Uterus (tissue), 3 donors: ENCODE measurements at regions not wholly inside any gene's neighbourhood (a gene's known extent, or its start where the extent isn't known, plus 50 kb on each side); places are given as distances from the start of the nearest gene placed in this dataset.
A peak's percentile ranks its signal among the peaks of the same experiment; 100 is the strongest.

Experiments used
- DNase-seq, 2 donors: peaks; one replicate each; pipeline ENCODE4 v3.0.0-alpha.2; 2019 to 2020
- H3K27ac ChIP-seq, 2 donors: fragments of 200-600 bp; sonication (generic); 1 replicate in 1 of 2; 2 replicates in 1 of 2; pipeline ENCODE4 v1.5.1; 2016 to 2018
- H3K27me3 ChIP-seq, 2 donors: fragments of 200-600 bp; sonication (generic); one replicate each; pipeline ENCODE4 v1.5.1; 2018 to 2019; ENCODE audit warnings: control low read depth in 1 of 2
- H3K36me3 ChIP-seq, 2 donors: fragments of 200-600 bp; sonication (generic); one replicate each; pipeline ENCODE4 v1.5.1; 2019; ENCODE audit warnings: control low read depth in 1 of 2
- H3K4me1 ChIP-seq, 2 donors: fragments of 200-600 bp; sonication (generic); one replicate each; pipeline ENCODE4 v1.5.1; 2018 to 2019; ENCODE audit warnings: control low read depth in 1 of 2
- H3K4me3 ChIP-seq, 2 donors: fragments of 200-600 bp; sonication (generic); 1 replicate in 1 of 2; 2 replicates in 1 of 2; pipeline ENCODE4 v1.5.1; 2018 to 2019; ENCODE audit warnings: mild to moderate bottlenecking in 1 of 2
- H3K9me3 ChIP-seq, 2 donors: fragments of 200-600 bp; sonication (generic); one replicate each; pipeline ENCODE4 v1.5.1; 2019; ENCODE audit warnings: control low read depth in 1 of 2
- CTCF ChIP-seq, 4 experiments: fragments of 200-600 bp in 2 of 4; fragments of 450-650 bp in 2 of 4; sonication (generic) in 2 of 4; IDR thresholded peaks; one replicate each; pipeline ENCODE4 v1.5.1; 2016 to 2019; ENCODE audit warnings: antibody characterized with exemption in 4 of 4, mild to moderate bottlenecking in 2 of 4, moderate library complexity in 1 of 4
- POLR2A ChIP-seq, 2 donors: fragments of 450-650 bp; IDR thresholded peaks; one replicate each; pipeline ENCODE4 v1.6.1; 2016; ENCODE audit warnings: antibody characterized with exemption in 2 of 2, mild to moderate bottlenecking in 1 of 2, moderate library complexity in 1 of 2
- intact Hi-C: fragments of 100-400 bp; cut with DNase I; formaldehyde crosslinking; loops from one replicate; pipeline ENCODE4 v1.15.1; 2023; ENCODE audit warnings: low total_unique reads
- donor health status: DM: yes; HTN: yes; CAD: no.

GRCh38 chr4:31041385-31041784, 321.2 kb downstream of the PCDH7 start:
- TF ChIP-seq POLR2A (IDR thresholded peaks at IDR 0.05) (no peak), CTCF (IDR thresholded peaks at IDR 0.05) (no peak)
- Histone ChIP-seq H3K4me3 (no peak overlapping the region), H3K9me3 (no peaks in the 10 kb centered on the region), H3K27ac (no peak overlapping the region), H3K4me1 (no peaks in the 10 kb centered on the region), H3K36me3 (no peaks in the 10 kb centered on the region), H3K27me3 (no peaks in the 10 kb centered on the region)
- DNase-seq, result no peak
- intact Hi-C loops, result no loop called here

GRCh38 chr4:31041853-31042252, 321.7 kb downstream of the PCDH7 start:
- intact Hi-C loops, result no loop called here
- DNase-seq, result no peak
- Histone ChIP-seq H3K27me3 (no peaks in the 10 kb centered on the region), H3K9me3 (no peaks in the 10 kb centered on the region), H3K4me1 (no peaks in the 10 kb centered on the region), H3K36me3 (no peaks in the 10 kb centered on the region), H3K4me3 (no peak overlapping the region), H3K27ac (no peak overlapping the region)
- no peak for TF ChIP-seq CTCF (IDR thresholded peaks at IDR 0.05)
- TF ChIP-seq POLR2A (IDR thresholded peaks at IDR 0.05), result no peak

- Histone ChIP-seq H3K4me3 (no peak overlapping the region), H3K27ac (no peak overlapping the region), H3K9me3 (no peaks in the 10 kb centered on the region), H3K27me3 (no peaks in the 10 kb centered on the region), H3K36me3 (no peaks in the 10 kb centered on the region), H3K4me1 (no peaks in the 10 kb centered on the region)
- intact Hi-C loops, result no loop called here
- TF ChIP-seq POLR2A (IDR thresholded peaks at IDR 0.05) (no peak), CTCF (IDR thresholded peaks at IDR 0.05) (no peak)
- no peak for DNase-seq
These were observed 323.4 kb downstream of the PCDH7 start for GRCh38 chr4:31043382-31044062.

GRCh38 chr4:31045151-31045550, 325.0 kb downstream of the PCDH7 start:
- TF ChIP-seq CTCF (IDR thresholded peaks at IDR 0.05), result no peak
- no peaks in the 10 kb centered on the region for H3K4me1 ChIP-seq
- intact Hi-C loops, result no loop called here

GRCh38 chr4:31045724-31046318, 325.7 kb downstream of the PCDH7 start:
- intact Hi-C loops, result no loop called here
- Histone ChIP-seq H3K9me3 (no peaks in the 10 kb centered on the region), H3K27ac (no peak overlapping the region), H3K4me3 (no peak overlapping the region), H3K27me3 (no peaks in the 10 kb centered on the region), H3K36me3 (no peaks in the 10 kb centered on the region), H3K4me1 (no peaks in the 10 kb centered on the region)
- DNase-seq, result no peak
- TF ChIP-seq CTCF (IDR thresholded peaks at IDR 0.05) (peak in 1 of 4 experiments; percentile 8), POLR2A (IDR thresholded peaks at IDR 0.05) (no peak)

More at GRCh38 chr4:31045151-31045550, 325.0 kb downstream of the PCDH7 start:
- DNase-seq, result no peak
- H3K4me3 ChIP-seq, result no peak overlapping the region
- no peaks in the 10 kb centered on the region for H3K27me3 ChIP-seq
- no peaks in the 10 kb centered on the region for H3K36me3 ChIP-seq
- no peaks in the 10 kb centered on the region for H3K9me3 ChIP-seq
- H3K27ac ChIP-seq, result no peak overlapping the region
